Vagina (tissue), 2 donors: ENCODE measurements at regions not wholly inside any gene's neighbourhood (a gene's known extent, or its start where the extent isn't known, plus 50 kb on each side); places are given as distances from the start of the nearest gene placed in this dataset.
"Not testable (repeated sequence)": the region's sequence is repeated elsewhere in the genome, so short reads cannot be mapped to it uniquely, and the experiment has no call there.

Experiments
- DNase-seq, 2 donors: peaks; one replicate each; pipeline ENCODE4 v3.0.0-alpha.2; 2017; ENCODE audit errors: extremely low spot score in 2 of 2
- H3K27ac ChIP-seq: fragments of 200-600 bp; sonication (generic); one replicate; pipeline ENCODE4 v1.5.1; 2019
- H3K27me3 ChIP-seq: fragments of 200-600 bp; sonication (generic); one replicate; pipeline ENCODE4 v1.5.1; 2019
- H3K36me3 ChIP-seq, 2 donors: fragments of 200-600 bp; sonication (generic); one replicate each; pipeline ENCODE4 v1.5.1; 2017 to 2019
- H3K4me1 ChIP-seq: fragments of 200-600 bp; sonication (generic); one replicate; pipeline ENCODE4 v1.5.1; 2019
- H3K4me3 ChIP-seq, 2 donors: fragments of 200-600 bp; sonication (generic); 1 replicate in 1 of 2; 2 replicates in 1 of 2; pipeline ENCODE4 v1.5.1; 2016 to 2019
- H3K9me3 ChIP-seq: fragments of 200-600 bp; sonication (generic); one replicate; pipeline ENCODE4 v1.5.1; 2019
- CTCF ChIP-seq, 3 experiments: fragments of 450-650 bp in 2 of 3; fragments of 200-600 bp in 1 of 3; sonication (generic) in 1 of 3; IDR thresholded peaks; one replicate each; pipeline ENCODE4 v1.5.1; 2017 to 2019; ENCODE audit warnings: antibody characterized with exemption in 3 of 3, mild to moderate bottlenecking in 2 of 3, moderate library complexity in 2 of 3
- POLR2A ChIP-seq, 2 donors: fragments of 450-650 bp; IDR thresholded peaks; one replicate each; pipeline ENCODE4 v1.6.1; 2017; ENCODE audit warnings: antibody characterized with exemption in 2 of 2, mild to moderate bottlenecking in 2 of 2, moderate library complexity in 2 of 2
- POLR2AphosphoS5 ChIP-seq, 2 donors: sonication (generic); formaldehyde crosslinking; IDR thresholded peaks; one replicate each; pipeline ENCODE4 v1.9.0; 2017; ENCODE audit warnings: antibody characterized with exemption in 2 of 2, mild to moderate bottlenecking in 2 of 2, low read depth in 1 of 2; ENCODE audit not compliant: insufficient read depth in 1 of 2
- intact Hi-C: fragments of 100-400 bp; cut with DNase I; formaldehyde crosslinking; loops from one replicate; pipeline ENCODE4 v1.15.1; 2023

GRCh38 chr16:22659933-22660332 is 149.2 kb downstream of the NPIPB5 start:
- Histone ChIP-seq H3K27me3 (no peaks in the 10 kb centered on the region), H3K9me3 (no peaks in the 10 kb centered on the region), H3K4me1 (no peaks in the 10 kb centered on the region), H3K36me3 (no peaks in the 10 kb centered on the region), H3K27ac (no peak overlapping the region), H3K4me3 (no peak overlapping the region)
- peak in 1 of 2 donors; percentile 44 for DNase-seq
- TF ChIP-seq POLR2A (IDR thresholded peaks at IDR 0.05), result no peak
- no peak for TF ChIP-seq POLR2AphosphoS5 (IDR thresholded peaks at IDR 0.05; ENCODE audit: insufficient read depth in 1 of 2, low read depth in 1 of 2)
- no peak for TF ChIP-seq CTCF (IDR thresholded peaks at IDR 0.05)
- intact Hi-C loops, result no loop called here

GRCh38 chr16:22660441-22661160 is 149.9 kb downstream of the NPIPB5 start:
- no peaks in the 10 kb centered on the region for H3K9me3 ChIP-seq
- no peaks in the 10 kb centered on the region for H3K27me3 ChIP-seq
- intact Hi-C loops, result no loop called here
- DNase-seq, result peak in 1 of 2 donors; percentile 62
- H3K36me3 ChIP-seq, result no peaks in the 10 kb centered on the region
- no peak overlapping the region for H3K27ac ChIP-seq
- no peaks in the 10 kb centered on the region for H3K4me1 ChIP-seq
- TF ChIP-seq POLR2AphosphoS5 (IDR thresholded peaks at IDR 0.05; ENCODE audit: insufficient read depth in 1 of 2, low read depth in 1 of 2) (no peak), CTCF (IDR thresholded peaks at IDR 0.05) (no peak), POLR2A (IDR thresholded peaks at IDR 0.05) (no peak)
- no peak overlapping the region for H3K4me3 ChIP-seq

- intact Hi-C loops, result no loop called here
- peak in 1 of 2 donors; percentile 78 for DNase-seq
- Histone ChIP-seq H3K4me3 (no peak overlapping the region), H3K4me1 (no peaks in the 10 kb centered on the region), H3K36me3 (no peaks in the 10 kb centered on the region), H3K27ac (no peak overlapping the region), H3K27me3 (no peaks in the 10 kb centered on the region), H3K9me3 (no peaks in the 10 kb centered on the region)
- no peak for TF ChIP-seq CTCF (IDR thresholded peaks at IDR 0.05)
Observed at GRCh38 chr16:22661161-22661647, 150.5 kb downstream of the NPIPB5 start.

- H3K36me3 ChIP-seq, H3K4me3 ChIP-seq, H3K4me1 ChIP-seq, H3K27me3 ChIP-seq, DNase-seq, H3K27ac ChIP-seq, intact Hi-C loops, H3K9me3 ChIP-seq: not testable (repeated sequence)
Observed at GRCh38 chr16:22662958-22663357, 151.0 kb upstream of the HS3ST2 start.

GRCh38 chr16:22663389-22664064 is 150.4 kb upstream of the HS3ST2 start:
- intact Hi-C loops, result no loop called here

GRCh38 chr16:22664132-22664531 is 149.8 kb upstream of the HS3ST2 start:
- Histone ChIP-seq H3K36me3 (no peaks in the 10 kb centered on the region), H3K9me3 (no peaks in the 10 kb centered on the region), H3K4me1 (no peaks in the 10 kb centered on the region), H3K4me3 (no peak overlapping the region), H3K27me3 (no peaks in the 10 kb centered on the region), H3K27ac (no peak overlapping the region)
- TF ChIP-seq POLR2AphosphoS5 (IDR thresholded peaks at IDR 0.05; ENCODE audit: insufficient read depth in 1 of 2, low read depth in 1 of 2) (no peak), POLR2A (IDR thresholded peaks at IDR 0.05) (no peak)
- DNase-seq, result no peak
- intact Hi-C loops, result no loop called here

More at GRCh38 chr16:22663389-22664064, 150.4 kb upstream of the HS3ST2 start:
- no peak for TF ChIP-seq POLR2AphosphoS5 (IDR thresholded peaks at IDR 0.05; ENCODE audit: insufficient read depth in 1 of 2, low read depth in 1 of 2)
- Histone ChIP-seq H3K27ac (no peak overlapping the region), H3K4me1 (no peaks in the 10 kb centered on the region), H3K9me3 (no peaks in the 10 kb centered on the region), H3K27me3 (no peaks in the 10 kb centered on the region), H3K36me3 (no peaks in the 10 kb centered on the region), H3K4me3 (no peak overlapping the region)
- DNase-seq, result peak in 1 of 2 donors; percentile 69
